ENCODE measurements at regions not wholly inside any gene's neighbourhood (a gene's known extent, or its start where the extent isn't known, plus 50 kb on each side); places are given as distances from the start of the nearest gene placed in this dataset.

DNA sequence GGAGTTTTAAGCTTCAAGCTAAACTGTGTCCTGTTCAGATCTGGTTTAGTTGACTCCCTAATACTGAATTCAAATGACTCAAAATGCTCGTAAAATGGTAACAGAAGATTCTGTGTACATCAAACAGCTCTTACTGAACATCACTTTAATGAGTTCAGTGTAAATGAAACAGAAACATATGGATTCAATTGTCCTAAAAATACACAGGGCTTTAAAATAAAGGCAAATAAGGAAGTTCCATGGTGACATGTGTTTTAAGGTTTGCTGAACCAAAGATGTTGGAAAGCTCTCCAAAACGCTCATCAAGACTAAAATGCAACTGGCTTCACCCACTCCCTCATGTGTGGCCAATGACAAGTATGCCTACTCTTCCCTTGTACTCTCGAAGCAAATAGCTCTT is 340.0 kb upstream of the PIK3R1 start:
- no peaks in the 10 kb centered on the region for H3K4me1 ChIP-seq (ENCODE audit: control insufficient read depth in 2 of 2, insufficient read depth in 2 of 2, low read length in 2 of 2)
- H4K20me1 ChIP-seq (ENCODE audit: control insufficient read depth, insufficient read depth, low read length, poor library complexity, severe bottlenecking): no peaks in the 10 kb centered on the region
- Mint-ChIP-seq H3K4me1 (no peaks in the 10 kb centered on the region), H3K4me3 (no peak overlapping the region), H3K9me3 (ENCODE audit: insufficient read depth) (no peaks in the 10 kb centered on the region), H3K27me3 (peaks cover 13% of the 10 kb centered on the region), H3K27ac (no peak overlapping the region)
- H3K79me2 ChIP-seq (ENCODE audit: control insufficient read depth, insufficient read depth, low read length): no peaks in the 10 kb centered on the region
- ChIA-PET POLR2A (no interaction called here), CTCF (no interaction called here)
- peaks cover 0 to 4% (median 0%) of the 10 kb centered on the region in 4 experiments for H3K27me3 ChIP-seq (replicated peaks in 1 of 4; ENCODE audit: control extremely low read depth in 1 of 4, control insufficient read depth in 3 of 4, insufficient read depth in 4 of 4, low read length in 3 of 4)
- H3K36me3 ChIP-seq (replicated peaks in 1 of 2; ENCODE audit: control extremely low read depth in 1 of 2, control insufficient read depth in 1 of 2, extremely low read depth in 1 of 2, insufficient read depth in 2 of 2, low read length in 1 of 2): no peaks in the 10 kb centered on the region
- no peak overlapping the region for H2AFZ ChIP-seq (ENCODE audit: insufficient read depth, low read depth, low read length, poor library complexity, severe bottlenecking)
- intact Hi-C loops (cut with micrococcal nuclease): no loop called here
- no peak overlapping the region for H3K4me2 ChIP-seq (replicated peaks; ENCODE audit: low read depth, low read length, poor library complexity, severe bottlenecking)
- no peak for TF ChIP-seq EZH2 (IDR thresholded peaks at IDR 0.05; ENCODE audit: borderline replicate concordance, insufficient read depth, low read depth, low read length, poor library complexity, severe bottlenecking)
- TF ChIP-seq, protein P1, sequence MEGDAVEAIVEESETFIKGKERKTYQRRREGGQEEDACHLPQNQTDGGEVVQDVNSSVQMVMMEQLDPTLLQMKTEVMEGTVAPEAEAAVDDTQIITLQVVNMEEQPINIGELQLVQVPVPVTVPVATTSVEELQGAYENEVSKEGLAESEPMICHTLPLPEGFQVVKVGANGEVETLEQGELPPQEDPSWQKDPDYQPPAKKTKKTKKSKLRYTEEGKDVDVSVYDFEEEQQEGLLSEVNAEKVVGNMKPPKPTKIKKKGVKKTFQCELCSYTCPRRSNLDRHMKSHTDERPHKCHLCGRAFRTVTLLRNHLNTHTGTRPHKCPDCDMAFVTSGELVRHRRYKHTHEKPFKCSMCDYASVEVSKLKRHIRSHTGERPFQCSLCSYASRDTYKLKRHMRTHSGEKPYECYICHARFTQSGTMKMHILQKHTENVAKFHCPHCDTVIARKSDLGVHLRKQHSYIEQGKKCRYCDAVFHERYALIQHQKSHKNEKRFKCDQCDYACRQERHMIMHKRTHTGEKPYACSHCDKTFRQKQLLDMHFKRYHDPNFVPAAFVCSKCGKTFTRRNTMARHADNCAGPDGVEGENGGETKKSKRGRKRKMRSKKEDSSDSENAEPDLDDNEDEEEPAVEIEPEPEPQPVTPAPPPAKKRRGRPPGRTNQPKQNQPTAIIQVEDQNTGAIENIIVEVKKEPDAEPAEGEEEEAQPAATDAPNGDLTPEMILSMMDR (IDR thresholded peaks at IDR 0.05): no peak
- ATAC-seq (ENCODE audit: low read depth) (no peak), DNase-seq (no peak)
- no peak overlapping the region for H3K27ac ChIP-seq (ENCODE audit: low read length in 2 of 2)
- WGBS (ENCODE audit: insufficient coverage): no CpG with 5 or more reads among the region's 3 CpGs
- no peak overlapping the region for H3K9ac ChIP-seq (ENCODE audit: low read length)
- no peak overlapping the region for H3K4me3 ChIP-seq (ENCODE audit: control extremely low read depth in 1 of 5, extremely low read depth in 1 of 5, insufficient read depth in 1 of 5, low read depth in 2 of 5, low read length in 4 of 5)
- H3K9me3 ChIP-seq (ENCODE audit: control extremely low read depth in 1 of 3, control insufficient read depth in 2 of 3, insufficient read depth in 1 of 3, low read length in 2 of 3): no peaks in the 10 kb centered on the region

DNA sequence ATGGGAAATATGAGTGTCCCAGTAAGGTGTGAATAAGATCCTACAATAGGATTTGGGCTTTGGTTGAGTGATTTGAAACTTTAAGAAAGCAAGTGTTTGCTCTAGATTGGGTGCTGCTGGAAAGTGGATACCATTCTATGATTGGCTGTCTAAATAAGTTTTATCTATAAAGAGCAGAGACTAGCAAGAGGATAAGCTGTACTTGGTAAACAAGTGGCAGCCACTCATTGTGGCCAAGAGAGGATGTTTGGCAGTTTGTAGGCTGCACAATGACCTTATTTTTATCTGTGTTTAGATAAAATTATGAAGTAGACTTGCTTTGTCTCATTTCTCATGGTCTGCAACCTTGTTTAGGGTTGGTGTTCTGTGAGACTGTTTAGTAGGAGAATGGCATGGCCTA is 341.6 kb upstream of the PIK3R1 start:
- Histone ChIP-seq H3K9ac (ENCODE audit: low read length) (no peak overlapping the region), H3K4me3 (ENCODE audit: control extremely low read depth in 1 of 5, extremely low read depth in 1 of 5, insufficient read depth in 1 of 5, low read depth in 2 of 5, low read length in 4 of 5) (no peak overlapping the region), H3K27ac (ENCODE audit: low read length in 2 of 2) (no peak overlapping the region), H3K36me3 (replicated peaks in 1 of 2; ENCODE audit: control extremely low read depth in 1 of 2, control insufficient read depth in 1 of 2, extremely low read depth in 1 of 2, insufficient read depth in 2 of 2, low read length in 1 of 2) (no peaks in the 10 kb centered on the region), H3K4me2 (replicated peaks; ENCODE audit: low read depth, low read length, poor library complexity, severe bottlenecking) (no peak overlapping the region), H3K9me3 (ENCODE audit: control extremely low read depth in 1 of 3, control insufficient read depth in 2 of 3, insufficient read depth in 1 of 3, low read length in 2 of 3) (no peaks in the 10 kb centered on the region), H2AFZ (ENCODE audit: insufficient read depth, low read depth, low read length, poor library complexity, severe bottlenecking) (no peak overlapping the region), H3K27me3 (replicated peaks in 1 of 4; ENCODE audit: control extremely low read depth in 1 of 4, control insufficient read depth in 3 of 4, insufficient read depth in 4 of 4, low read length in 3 of 4) (peaks cover 0 to 4% (median 0%) of the 10 kb centered on the region in 4 experiments), H3K79me2 (ENCODE audit: control insufficient read depth, insufficient read depth, low read length) (no peaks in the 10 kb centered on the region), H4K20me1 (ENCODE audit: control insufficient read depth, insufficient read depth, low read length, poor library complexity, severe bottlenecking) (no peaks in the 10 kb centered on the region), H3K4me1 (ENCODE audit: control insufficient read depth in 2 of 2, insufficient read depth in 2 of 2, low read length in 2 of 2) (no peaks in the 10 kb centered on the region)
- no peak for TF ChIP-seq EZH2 (IDR thresholded peaks at IDR 0.05; ENCODE audit: borderline replicate concordance, insufficient read depth, low read depth, low read length, poor library complexity, severe bottlenecking)
- TF ChIP-seq, protein P1 (IDR thresholded peaks at IDR 0.05): no peak
- peaks cover 8% of the 10 kb centered on the region for H3K27me3 Mint-ChIP-seq
- no peak overlapping the region for H3K4me3 Mint-ChIP-seq
- H3K4me1 Mint-ChIP-seq: no peaks in the 10 kb centered on the region
- no peaks in the 10 kb centered on the region for H3K9me3 Mint-ChIP-seq (ENCODE audit: insufficient read depth)
- ChIA-PET CTCF (no interaction called here), POLR2A (no interaction called here)
- ATAC-seq (ENCODE audit: low read depth) (no peak), DNase-seq (no peak)
- intact Hi-C loops (cut with micrococcal nuclease): no loop called here
- no peak overlapping the region for H3K27ac Mint-ChIP-seq

All from B cell (primary cell).